Neutrophil (primary cell): ENCODE measurements at regions not wholly inside any gene's neighbourhood (a gene's known extent, or its start where the extent isn't known, plus 50 kb on each side); places are given as distances from the start of the nearest gene placed in this dataset.

Experiments used
- H3K27ac ChIP-seq: fragments of 200-600 bp; sonication (generic); 2 replicates; pipeline ENCODE4 v1.5.1; 2016; ENCODE audit warnings: mild to moderate bottlenecking, moderate library complexity
- H3K27me3 ChIP-seq: fragments of 200-600 bp; sonication (generic); 2 replicates; pipeline ENCODE4 v1.6.0; 2016; ENCODE audit warnings: mild to moderate bottlenecking
- H3K36me3 ChIP-seq: fragments of 200-600 bp; sonication (generic); 2 replicates; pipeline ENCODE4 v1.5.1; 2017
- H3K4me1 ChIP-seq, 2 experiments: fragments of 200-600 bp in 1 of 2; sonication (generic) in 1 of 2; 1 replicate in 1 of 2; 2 replicates in 1 of 2; pipeline versions ENCODE4 v1.5.1 to v1.6.1; 2013 to 2016; ENCODE audit warnings: low read depth in 1 of 2, low read length in 1 of 2, mild to moderate bottlenecking in 1 of 2, moderate library complexity in 1 of 2; ENCODE audit not compliant: control insufficient read depth in 1 of 2, insufficient read depth in 1 of 2
- H3K4me3 ChIP-seq, 2 experiments: fragments of 200-600 bp in 1 of 2; sonication (generic) in 1 of 2; 1 replicate in 1 of 2; 2 replicates in 1 of 2; pipeline ENCODE4 v1.5.1; 2013 to 2016; ENCODE audit warnings: low read depth in 1 of 2, low read length in 1 of 2, mild to moderate bottlenecking in 1 of 2, moderate library complexity in 1 of 2
- H3K9me3 ChIP-seq: fragments of 200-600 bp; sonication (generic); 2 replicates; pipeline ENCODE4 v1.5.1; 2016
- CTCF ChIP-seq: fragments of 200-600 bp; sonication (generic); IDR thresholded peaks from 2 replicates; pipeline ENCODE4 v1.5.1; 2016; ENCODE audit warnings: antibody characterized with exemption

GRCh38 chr18:44370861-44371260 lies 309.8 kb upstream of the SETBP1 start:
- Histone ChIP-seq H3K4me1 (no peaks in the 10 kb centered on the region), H3K27me3 (no peaks in the 10 kb centered on the region), H3K4me3 (no peak overlapping the region), H3K36me3 (no peaks in the 10 kb centered on the region), H3K27ac (no peak overlapping the region), H3K9me3 (no peaks in the 10 kb centered on the region)
- no peak for TF ChIP-seq CTCF

GRCh38 chr18:44374966-44375365 lies 305.7 kb upstream of the SETBP1 start:
- no peaks in the 10 kb centered on the region for H3K36me3 ChIP-seq
- H3K4me1 ChIP-seq, result no peaks in the 10 kb centered on the region
- no peak for TF ChIP-seq CTCF
- no peaks in the 10 kb centered on the region for H3K27me3 ChIP-seq
- no peaks in the 10 kb centered on the region for H3K9me3 ChIP-seq
- no peak overlapping the region for H3K4me3 ChIP-seq
- no peak overlapping the region for H3K27ac ChIP-seq

DNA sequence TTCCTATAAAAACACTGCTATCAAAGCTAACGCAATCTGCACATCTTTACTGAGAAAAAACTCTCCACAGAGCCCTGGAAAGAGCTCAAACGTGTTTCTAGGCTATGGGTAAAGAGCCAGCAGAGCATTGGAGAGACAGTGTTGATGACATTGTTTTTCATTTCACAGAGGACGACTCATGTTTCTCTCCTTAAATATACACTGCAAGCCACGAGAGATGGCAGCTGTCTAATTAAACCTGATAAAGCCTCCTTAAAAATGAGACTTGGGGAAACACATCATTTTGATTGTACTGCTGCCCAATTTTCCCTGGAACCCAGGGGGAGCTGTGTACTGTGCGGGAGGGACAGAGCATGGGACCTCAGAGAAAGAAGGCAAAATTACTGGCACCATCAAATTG lies 294.3 kb upstream of the SETBP1 start:
- Histone ChIP-seq H3K27me3 (no peaks in the 10 kb centered on the region), H3K9me3 (no peaks in the 10 kb centered on the region), H3K27ac (no peak overlapping the region), H3K4me3 (no peak overlapping the region), H3K36me3 (no peaks in the 10 kb centered on the region), H3K4me1 (no peaks in the 10 kb centered on the region)
- TF ChIP-seq CTCF, result no peak

DNA sequence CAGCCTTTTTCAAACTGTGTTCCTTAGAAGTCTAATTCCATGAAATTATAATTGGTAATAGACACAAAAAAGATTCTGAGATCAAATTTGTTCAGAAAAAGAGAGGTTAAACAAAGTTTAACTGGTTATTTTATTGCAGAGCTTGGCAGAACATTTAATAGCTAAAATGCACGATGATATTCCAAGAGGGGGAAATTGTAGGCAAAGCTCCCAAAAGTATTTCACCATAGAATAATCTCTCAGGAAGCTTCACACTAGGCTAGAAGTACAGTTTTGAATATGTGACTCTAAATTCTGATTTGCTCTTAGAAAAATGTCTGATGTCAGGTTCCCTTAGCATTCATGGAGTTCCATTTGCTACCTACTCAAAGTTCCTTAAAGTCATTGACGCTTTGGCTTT lies 292.4 kb upstream of the SETBP1 start:
- no peaks in the 10 kb centered on the region for H3K9me3 ChIP-seq
- H3K4me3 ChIP-seq, result no peak overlapping the region
- H3K4me1 ChIP-seq, result no peaks in the 10 kb centered on the region
- no peaks in the 10 kb centered on the region for H3K27me3 ChIP-seq
- no peak overlapping the region for H3K27ac ChIP-seq
- no peaks in the 10 kb centered on the region for H3K36me3 ChIP-seq
- no peak for TF ChIP-seq CTCF

DNA sequence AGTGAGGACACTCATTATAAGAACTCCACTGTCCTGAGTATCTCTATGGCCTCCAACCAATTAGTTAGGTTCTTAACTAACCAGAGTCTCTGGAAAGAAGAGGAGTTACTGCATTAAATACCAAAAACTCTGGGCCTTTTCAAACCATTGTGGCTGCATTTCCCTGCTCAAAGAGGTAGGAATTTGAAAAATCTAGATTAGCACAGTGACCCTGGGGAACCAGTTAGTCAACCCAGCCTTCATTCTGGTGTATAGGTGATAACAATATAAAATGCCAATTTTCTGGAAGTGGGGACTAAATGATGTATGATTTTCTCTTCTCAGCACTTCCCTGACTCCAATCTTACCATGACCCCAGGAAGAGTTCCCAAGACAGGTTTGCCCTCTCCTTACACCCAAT lies 287.8 kb upstream of the SETBP1 start:
- no peaks in the 10 kb centered on the region for H3K36me3 ChIP-seq
- no peak overlapping the region for H3K27ac ChIP-seq
- no peaks in the 10 kb centered on the region for H3K9me3 ChIP-seq
- no peak overlapping the region for H3K4me3 ChIP-seq
- no peaks in the 10 kb centered on the region for H3K4me1 ChIP-seq
- no peaks in the 10 kb centered on the region for H3K27me3 ChIP-seq
- no peak for TF ChIP-seq CTCF

DNA sequence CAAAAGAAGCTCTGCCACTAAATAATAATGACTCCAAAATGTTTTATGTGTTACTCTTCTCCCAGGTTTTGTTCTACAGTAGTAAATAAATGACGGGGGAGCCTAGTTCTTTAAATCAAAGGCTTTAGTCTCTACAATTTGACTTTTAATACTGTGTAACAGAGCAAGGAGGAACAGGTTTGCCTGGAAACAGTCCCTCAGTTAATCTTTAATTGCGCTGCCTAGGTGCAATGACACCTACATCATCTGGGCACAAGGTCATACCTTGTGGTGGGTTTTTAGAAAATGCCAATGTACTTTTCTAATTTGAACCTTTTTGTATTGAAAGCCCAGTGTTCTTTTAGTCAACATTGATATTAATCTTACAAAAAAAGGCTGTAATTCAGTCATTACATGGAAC lies 287.3 kb upstream of the SETBP1 start:
- no peak overlapping the region for H3K4me3 ChIP-seq
- H3K9me3 ChIP-seq, result no peaks in the 10 kb centered on the region
- TF ChIP-seq CTCF, result no peak
- H3K36me3 ChIP-seq, result no peaks in the 10 kb centered on the region
- H3K27ac ChIP-seq, result no peak overlapping the region
- no peaks in the 10 kb centered on the region for H3K27me3 ChIP-seq
- no peaks in the 10 kb centered on the region for H3K4me1 ChIP-seq
